Lower leg skin (tissue), 3 donors: ENCODE measurements at regions not wholly inside any gene's neighbourhood (a gene's known extent, or its start where the extent isn't known, plus 50 kb on each side); places are given as distances from the start of the nearest gene placed in this dataset.

ENCODE experiments used
- CTCF ChIP-seq, 3 donors: fragments of 450-650 bp; IDR thresholded peaks; one replicate each; pipeline ENCODE4 v1.5.1; 2016; ENCODE audit warnings: antibody characterized with exemption in 3 of 3, mild to moderate bottlenecking in 3 of 3, moderate library complexity in 2 of 3
- POLR2A ChIP-seq, 2 donors: fragments of 450-650 bp; IDR thresholded peaks; one replicate each; pipeline ENCODE4 v1.6.1; 2016 to 2017; ENCODE audit warnings: antibody characterized with exemption in 2 of 2, mild to moderate bottlenecking in 1 of 2, moderate library complexity in 1 of 2

GRCh38 chr2:37526856-37527255 lies 144.6 kb downstream of the CDC42EP3 start:
- TF ChIP-seq CTCF (IDR thresholded peaks at IDR 0.05) (no peak), POLR2A (IDR thresholded peaks at IDR 0.05) (no peak)
